Chondrocyte (in vitro differentiated cells): ENCODE measurements at regions not wholly inside any gene's neighbourhood (a gene's known extent, or its start where the extent isn't known, plus 50 kb on each side); places are given as distances from the start of the nearest gene placed in this dataset.

Experiments used
- DNase-seq: peaks from one replicate; pipeline ENCODE4 v3.0.0; 2021; ENCODE audit warnings: mixed read lengths, low spot score
- H3K27ac Mint-ChIP-seq: one replicate; pipeline ENCODE4 v1.8.0; 2021; ENCODE audit warnings: mild to moderate bottlenecking, moderate library complexity, mixed read lengths; ENCODE audit not compliant: unreplicated experiment
- H3K27me3 Mint-ChIP-seq: 2 replicates; pipeline ENCODE4 v1.8.0; 2021; ENCODE audit warnings: low read depth, mixed read lengths
- H3K36me3 Mint-ChIP-seq: 2 replicates; pipeline ENCODE4 v1.8.0; 2021; ENCODE audit warnings: low read depth, mixed read lengths
- H3K4me1 Mint-ChIP-seq: 2 replicates; pipeline ENCODE4 v1.8.0; 2021; ENCODE audit warnings: low read depth, mild to moderate bottlenecking, mixed read lengths
- H3K4me3 Mint-ChIP-seq: one replicate; pipeline ENCODE4 v1.8.0; 2021; ENCODE audit warnings: mild to moderate bottlenecking, moderate library complexity, mixed read lengths; ENCODE audit not compliant: unreplicated experiment
- H3K9me3 Mint-ChIP-seq: 2 replicates; pipeline ENCODE4 v1.8.0; 2021; ENCODE audit warnings: low read depth, mixed read lengths
- TF ChIP-seq, protein P1 (sequence below): fragments of 200-600 bp; sonication (generic); IDR thresholded peaks from 2 replicates; pipeline ENCODE4 v1.5.0; 2021; ENCODE audit warnings: antibody characterized with exemption, mild to moderate bottlenecking, moderate library complexity

DNA sequence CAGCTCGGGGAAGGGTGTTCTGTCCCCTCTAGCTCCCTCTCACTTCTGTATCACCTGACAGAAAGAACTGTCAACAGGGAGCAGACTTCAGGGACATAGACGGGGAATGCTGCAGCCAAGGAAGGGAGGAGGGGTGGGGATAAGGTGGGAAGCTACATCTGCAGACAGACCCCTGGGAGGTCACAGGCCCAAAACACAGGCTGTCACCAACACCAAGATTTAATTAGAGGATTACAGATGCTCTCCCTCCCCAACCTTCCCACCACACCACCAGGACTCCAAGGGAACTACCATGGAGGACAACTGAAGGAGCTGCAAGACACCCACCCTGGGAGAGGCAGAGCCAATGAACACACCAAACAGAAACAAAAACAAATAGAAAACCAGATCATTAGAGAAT lies 425.2 kb upstream of the VSTM2A start:
- TF ChIP-seq, protein P1, sequence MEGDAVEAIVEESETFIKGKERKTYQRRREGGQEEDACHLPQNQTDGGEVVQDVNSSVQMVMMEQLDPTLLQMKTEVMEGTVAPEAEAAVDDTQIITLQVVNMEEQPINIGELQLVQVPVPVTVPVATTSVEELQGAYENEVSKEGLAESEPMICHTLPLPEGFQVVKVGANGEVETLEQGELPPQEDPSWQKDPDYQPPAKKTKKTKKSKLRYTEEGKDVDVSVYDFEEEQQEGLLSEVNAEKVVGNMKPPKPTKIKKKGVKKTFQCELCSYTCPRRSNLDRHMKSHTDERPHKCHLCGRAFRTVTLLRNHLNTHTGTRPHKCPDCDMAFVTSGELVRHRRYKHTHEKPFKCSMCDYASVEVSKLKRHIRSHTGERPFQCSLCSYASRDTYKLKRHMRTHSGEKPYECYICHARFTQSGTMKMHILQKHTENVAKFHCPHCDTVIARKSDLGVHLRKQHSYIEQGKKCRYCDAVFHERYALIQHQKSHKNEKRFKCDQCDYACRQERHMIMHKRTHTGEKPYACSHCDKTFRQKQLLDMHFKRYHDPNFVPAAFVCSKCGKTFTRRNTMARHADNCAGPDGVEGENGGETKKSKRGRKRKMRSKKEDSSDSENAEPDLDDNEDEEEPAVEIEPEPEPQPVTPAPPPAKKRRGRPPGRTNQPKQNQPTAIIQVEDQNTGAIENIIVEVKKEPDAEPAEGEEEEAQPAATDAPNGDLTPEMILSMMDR: no peak
- Mint-ChIP-seq H3K4me3 (no peak overlapping the region), H3K36me3 (no peaks in the 10 kb centered on the region), H3K27me3 (no peaks in the 10 kb centered on the region), H3K4me1 (no peaks in the 10 kb centered on the region), H3K9me3 (no peaks in the 10 kb centered on the region), H3K27ac (no peak overlapping the region)
- DNase-seq: no peak

DNA sequence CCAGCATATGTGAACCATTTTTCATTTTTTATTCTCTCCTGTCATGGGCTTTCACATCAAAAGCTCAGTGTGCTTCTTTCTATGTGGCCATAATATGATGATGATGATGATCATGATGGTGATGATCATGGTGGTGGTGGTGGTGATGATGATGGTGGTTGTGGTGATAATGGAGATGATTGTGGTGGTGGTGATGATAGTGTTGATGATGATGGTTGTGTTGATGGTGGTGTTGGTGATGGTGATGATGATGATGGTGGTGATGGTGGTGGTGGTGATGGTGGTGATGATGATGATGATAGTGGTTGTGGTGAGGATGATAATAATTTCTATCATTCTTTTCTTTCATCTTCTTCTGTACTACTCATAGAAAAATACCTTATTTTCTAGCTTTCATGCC lies 413.1 kb upstream of the VSTM2A start:
- Mint-ChIP-seq H3K36me3 (no peaks in the 10 kb centered on the region), H3K27ac (no peak overlapping the region), H3K4me1 (no peaks in the 10 kb centered on the region), H3K9me3 (peaks cover 28% of the 10 kb centered on the region), H3K4me3 (no peak overlapping the region), H3K27me3 (no peaks in the 10 kb centered on the region)
- DNase-seq: no peak
- TF ChIP-seq, protein P1: no peak

DNA sequence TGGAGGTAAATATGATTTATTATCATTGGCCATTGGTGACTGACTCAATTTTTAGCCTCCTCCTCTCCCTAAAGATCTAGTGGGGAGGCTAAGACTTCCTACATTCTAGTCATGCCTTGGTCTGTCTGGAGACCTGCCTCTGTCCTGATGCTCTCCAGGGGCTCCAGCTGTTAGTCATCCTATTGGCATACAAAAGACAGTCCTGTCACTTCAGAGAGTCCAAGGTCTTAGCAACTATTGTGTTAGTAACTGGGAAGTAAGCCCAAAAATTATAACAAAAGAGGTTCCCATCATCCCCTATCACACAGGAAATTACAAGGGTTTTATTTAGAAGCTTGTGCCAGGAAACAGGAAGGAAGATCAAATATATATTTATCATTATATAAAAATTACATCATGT lies 400.6 kb upstream of the VSTM2A start:
- Mint-ChIP-seq H3K27me3 (no peaks in the 10 kb centered on the region), H3K36me3 (no peaks in the 10 kb centered on the region), H3K27ac (no peak overlapping the region)

DNA sequence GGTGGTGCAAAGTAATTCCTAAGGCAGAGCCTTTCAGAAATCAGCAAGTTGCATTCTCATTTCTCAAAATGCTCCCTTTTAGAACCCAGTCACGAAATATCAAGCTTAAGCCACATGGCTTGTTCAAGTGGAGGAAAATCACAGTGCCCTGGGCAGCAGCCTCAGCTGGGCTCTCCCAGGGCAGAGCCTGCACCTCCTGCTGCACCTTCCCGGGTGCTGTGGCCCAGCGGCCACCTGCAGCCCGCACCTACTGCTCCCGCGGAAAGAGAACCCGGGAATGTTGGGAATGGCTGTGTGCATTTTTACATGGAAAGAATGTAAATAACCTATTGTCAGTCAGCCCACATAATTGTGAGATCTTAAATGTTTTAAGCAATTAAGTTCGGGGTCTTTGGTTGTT lies 396.5 kb upstream of the VSTM2A start:
- H3K9me3 Mint-ChIP-seq: no peaks in the 10 kb centered on the region
- H3K4me1 Mint-ChIP-seq: no peaks in the 10 kb centered on the region
- no peaks in the 10 kb centered on the region for H3K27me3 Mint-ChIP-seq
- DNase-seq: no peak
- no peak overlapping the region for H3K27ac Mint-ChIP-seq
- H3K4me3 Mint-ChIP-seq: no peak overlapping the region
- H3K36me3 Mint-ChIP-seq: no peaks in the 10 kb centered on the region
- TF ChIP-seq, protein P1: no peak

More for the DNA sequence above, 400.6 kb upstream of the VSTM2A start:
- Mint-ChIP-seq H3K4me3 (no peak overlapping the region), H3K9me3 (peaks cover 3% of the 10 kb centered on the region), H3K4me1 (no peaks in the 10 kb centered on the region)
- TF ChIP-seq, protein P1: no peak
- no peak for DNase-seq

DNA sequence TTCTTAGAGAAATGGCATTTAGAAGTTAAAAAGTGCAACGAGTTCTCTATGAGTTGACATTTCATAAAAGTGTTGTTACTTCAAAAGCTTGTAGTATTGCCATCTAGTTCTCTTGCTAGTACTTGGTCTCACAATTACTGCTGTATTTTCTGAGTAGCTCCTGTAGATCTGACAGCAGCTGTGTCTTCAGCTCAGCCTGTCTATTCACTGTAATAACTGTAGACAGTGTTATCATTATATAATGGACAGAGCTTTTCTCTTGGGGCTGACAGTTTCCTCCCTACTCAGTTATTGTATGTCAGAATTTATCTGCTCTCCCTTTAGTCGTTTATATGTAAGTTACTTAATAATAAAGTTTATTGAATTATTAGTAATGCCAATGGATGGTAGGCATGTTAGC lies 388.7 kb upstream of the VSTM2A start:
- no peak overlapping the region for H3K27ac Mint-ChIP-seq
- no peaks in the 10 kb centered on the region for H3K4me1 Mint-ChIP-seq
- H3K27me3 Mint-ChIP-seq: no peaks in the 10 kb centered on the region

More for the DNA sequence above, 388.7 kb upstream of the VSTM2A start:
- TF ChIP-seq, protein P1: no peak
- H3K9me3 Mint-ChIP-seq: no peaks in the 10 kb centered on the region
- H3K36me3 Mint-ChIP-seq: no peaks in the 10 kb centered on the region
- H3K4me3 Mint-ChIP-seq: no peak overlapping the region
- no peak for DNase-seq
